ENCODE measurements at regions not wholly inside any gene's neighbourhood (a gene's known extent, or its start where the extent isn't known, plus 50 kb on each side); places are given as distances from the start of the nearest gene placed in this dataset.

DNA sequence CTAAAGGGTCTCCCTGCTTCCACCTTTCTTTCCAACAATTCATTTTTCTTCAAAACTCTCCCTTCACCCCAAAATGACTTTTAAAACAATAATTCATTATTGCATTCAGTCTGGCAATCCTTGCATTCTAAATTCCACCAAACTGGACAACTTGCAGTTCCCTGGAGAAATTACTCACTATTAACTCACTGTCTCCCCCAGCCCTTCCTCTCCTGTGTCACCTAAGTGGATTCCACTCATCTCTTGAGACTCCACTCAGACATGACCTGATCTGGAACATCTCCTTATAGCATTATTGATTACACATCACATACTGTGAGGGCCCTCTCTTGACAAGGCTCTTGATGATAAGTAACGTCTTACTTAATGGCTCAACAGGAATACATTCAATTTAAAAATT is 257.1 kb downstream of the BRINP2 start:
- TF ChIP-seq, protein P1, sequence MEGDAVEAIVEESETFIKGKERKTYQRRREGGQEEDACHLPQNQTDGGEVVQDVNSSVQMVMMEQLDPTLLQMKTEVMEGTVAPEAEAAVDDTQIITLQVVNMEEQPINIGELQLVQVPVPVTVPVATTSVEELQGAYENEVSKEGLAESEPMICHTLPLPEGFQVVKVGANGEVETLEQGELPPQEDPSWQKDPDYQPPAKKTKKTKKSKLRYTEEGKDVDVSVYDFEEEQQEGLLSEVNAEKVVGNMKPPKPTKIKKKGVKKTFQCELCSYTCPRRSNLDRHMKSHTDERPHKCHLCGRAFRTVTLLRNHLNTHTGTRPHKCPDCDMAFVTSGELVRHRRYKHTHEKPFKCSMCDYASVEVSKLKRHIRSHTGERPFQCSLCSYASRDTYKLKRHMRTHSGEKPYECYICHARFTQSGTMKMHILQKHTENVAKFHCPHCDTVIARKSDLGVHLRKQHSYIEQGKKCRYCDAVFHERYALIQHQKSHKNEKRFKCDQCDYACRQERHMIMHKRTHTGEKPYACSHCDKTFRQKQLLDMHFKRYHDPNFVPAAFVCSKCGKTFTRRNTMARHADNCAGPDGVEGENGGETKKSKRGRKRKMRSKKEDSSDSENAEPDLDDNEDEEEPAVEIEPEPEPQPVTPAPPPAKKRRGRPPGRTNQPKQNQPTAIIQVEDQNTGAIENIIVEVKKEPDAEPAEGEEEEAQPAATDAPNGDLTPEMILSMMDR (IDR thresholded peaks at IDR 0.05), result no peak

DNA sequence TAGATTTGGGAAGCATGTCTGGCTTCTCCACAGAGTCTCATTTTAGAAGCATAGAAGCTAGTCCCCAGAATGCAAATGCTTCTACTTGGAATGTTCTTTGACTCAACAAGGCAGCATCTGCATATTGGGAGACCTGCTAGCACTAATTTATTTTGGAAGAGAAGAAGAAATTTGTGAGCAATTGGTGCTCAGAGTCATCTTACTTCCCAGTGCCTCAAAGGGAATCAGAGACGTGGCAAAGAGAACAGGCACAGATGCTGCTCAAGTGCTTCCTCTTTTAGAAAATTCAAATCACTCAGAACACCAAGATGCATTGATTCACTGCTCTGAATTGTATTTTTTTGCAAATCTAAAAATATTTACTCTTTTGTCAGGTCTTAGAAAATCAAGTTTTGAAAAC is 255.7 kb downstream of the BRINP2 start:
- TF ChIP-seq, protein P1 (IDR thresholded peaks at IDR 0.05), result no peak

GRCh38 chr1:177425199-177425598 is 254.4 kb downstream of the BRINP2 start:
- TF ChIP-seq, protein P1 (IDR thresholded peaks at IDR 0.05), result no peak

DNA sequence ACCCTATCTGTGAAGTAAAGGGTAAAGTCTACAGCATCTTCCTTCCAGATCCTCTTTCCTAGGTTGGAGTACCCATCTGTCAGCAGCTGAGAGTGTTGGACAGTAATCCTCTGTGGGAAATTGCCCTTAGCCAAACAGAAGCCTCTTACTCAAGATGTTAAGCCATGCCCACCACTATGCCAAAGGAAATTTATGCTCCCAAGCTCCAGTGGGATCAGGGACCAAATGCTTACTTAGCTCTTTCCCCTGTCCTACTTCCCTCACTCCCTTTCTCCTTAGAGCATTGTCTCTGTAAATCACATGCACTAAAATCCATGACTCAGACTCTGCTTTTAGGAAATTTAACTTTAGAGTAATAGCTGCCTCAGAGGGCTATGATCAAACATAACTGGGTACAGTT is 254.0 kb downstream of the BRINP2 start:
- TF ChIP-seq, protein P1 (IDR thresholded peaks at IDR 0.05), result no peak

GRCh38 chr1:177423090-177423489 is 252.3 kb downstream of the BRINP2 start:
- TF ChIP-seq, protein P1 (IDR thresholded peaks at IDR 0.05), result no peak

DNA sequence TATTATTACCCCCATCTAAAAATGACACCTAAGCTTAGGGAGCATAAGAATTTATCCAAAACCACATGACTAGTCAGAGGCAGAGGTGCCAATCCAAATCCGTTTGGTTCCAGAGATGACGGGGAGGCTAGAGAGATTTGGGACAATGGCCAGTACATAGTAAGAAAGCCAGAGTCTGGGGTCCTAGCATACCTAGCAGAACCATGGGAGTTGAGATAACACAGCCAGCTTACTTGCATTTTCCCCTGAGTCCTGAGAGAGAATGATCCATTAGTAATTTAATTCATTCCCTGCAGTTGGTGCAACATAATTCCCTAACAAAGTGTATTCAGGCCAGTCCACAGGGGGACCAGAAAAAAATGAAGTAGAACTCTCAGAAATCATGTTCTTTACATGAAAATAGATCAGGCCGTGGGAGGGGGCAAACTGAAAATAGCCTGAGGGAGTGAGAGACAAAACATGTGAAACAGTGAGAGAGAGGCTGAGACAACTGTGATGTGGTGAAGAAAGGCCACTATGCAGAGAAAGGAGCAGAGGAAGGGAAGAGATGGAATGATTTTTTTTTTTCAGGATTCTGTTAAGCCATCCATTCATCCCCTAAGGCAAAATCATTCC is 243.3 kb downstream of the BRINP2 start:
- TF ChIP-seq, protein P1 (IDR thresholded peaks at IDR 0.05), result no peak

DNA sequence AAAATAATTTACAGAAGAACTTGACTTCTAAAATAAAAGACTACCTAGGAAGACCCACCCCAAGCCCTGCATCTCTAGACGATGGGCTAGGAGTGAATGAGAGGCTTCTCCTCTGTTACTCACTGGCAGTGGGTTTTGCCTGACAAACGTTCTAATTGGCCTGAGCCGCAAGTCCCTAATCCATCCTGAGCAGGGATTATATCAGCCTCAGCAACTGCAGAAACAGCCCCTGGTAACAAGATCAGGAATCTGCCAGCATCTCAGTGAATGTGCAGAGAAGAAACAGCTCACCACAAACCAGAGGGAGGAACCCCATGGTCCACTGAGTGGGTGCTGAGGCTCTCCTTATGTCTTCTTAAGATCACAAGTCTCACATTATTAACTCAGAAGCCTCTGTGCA is 240.6 kb downstream of the BRINP2 start:
- TF ChIP-seq, protein P1 (IDR thresholded peaks at IDR 0.05), result no peak

Data from LNCAP (cell line).